Stimulated activated CD4-positive, alpha-beta T cell treated with anti-CD3 and anti-CD28 coated beads, Interleukin-2, amount 100 ng/mL, for 24 hours (primary cell): ENCODE measurements at regions not wholly inside any gene's neighbourhood (a gene's known extent, or its start where the extent isn't known, plus 50 kb on each side); places are given as distances from the start of the nearest gene placed in this dataset.

Experiments used
- DNase-seq, 2 donors: peaks; one replicate each; pipeline ENCODE4 v3.0.0-alpha.2; 2020

DNA sequence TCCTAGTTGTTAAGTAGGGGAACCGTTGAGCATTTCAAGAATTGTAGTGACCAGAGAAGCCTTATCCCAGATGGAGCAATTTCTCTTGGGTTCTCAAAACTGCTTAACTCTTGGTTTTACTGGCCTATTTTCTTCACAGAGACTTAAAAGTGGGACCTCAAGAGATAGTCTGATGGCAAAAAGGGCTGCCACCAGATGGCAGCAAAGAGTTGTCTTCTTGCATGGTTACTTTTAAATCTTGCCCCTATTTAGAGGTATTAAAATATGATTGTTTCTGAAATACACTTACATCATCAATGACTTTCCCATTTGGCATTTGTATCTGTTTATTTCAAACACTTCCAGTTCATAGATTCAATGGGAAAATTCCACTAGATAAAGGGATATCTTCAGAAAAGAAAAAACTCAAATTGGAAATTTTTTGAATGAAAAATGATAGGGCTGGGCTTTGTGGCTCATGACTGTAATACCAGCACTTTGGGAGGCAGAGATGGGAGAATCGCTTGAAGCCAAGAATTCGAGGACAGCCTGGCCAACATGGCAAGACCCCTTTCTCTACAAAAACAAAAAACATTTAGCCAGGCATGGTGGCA is 69.9 kb upstream of the CNTN1 start:
- peak; percentile 32 to 55 for DNase-seq

DNA sequence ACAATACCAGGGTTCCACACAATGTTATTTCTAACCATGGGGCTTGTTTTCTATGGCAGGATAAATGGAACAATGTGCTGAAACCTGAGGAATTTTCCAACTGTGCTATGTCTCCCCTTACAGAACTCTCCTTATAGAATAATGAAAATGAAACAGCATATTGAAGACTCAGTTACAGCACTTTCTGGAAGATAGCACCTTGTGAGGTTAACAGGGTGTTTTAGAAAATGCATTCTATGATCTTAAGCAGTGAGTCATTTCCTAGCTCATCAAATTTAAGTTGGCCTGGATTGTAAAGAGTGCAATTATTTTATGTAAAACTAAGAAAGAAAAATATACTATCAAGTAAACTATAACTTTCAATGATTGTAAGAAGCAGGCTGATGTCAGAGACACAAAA is 60.1 kb upstream of the CNTN1 start:
- no peak for DNase-seq

DNA sequence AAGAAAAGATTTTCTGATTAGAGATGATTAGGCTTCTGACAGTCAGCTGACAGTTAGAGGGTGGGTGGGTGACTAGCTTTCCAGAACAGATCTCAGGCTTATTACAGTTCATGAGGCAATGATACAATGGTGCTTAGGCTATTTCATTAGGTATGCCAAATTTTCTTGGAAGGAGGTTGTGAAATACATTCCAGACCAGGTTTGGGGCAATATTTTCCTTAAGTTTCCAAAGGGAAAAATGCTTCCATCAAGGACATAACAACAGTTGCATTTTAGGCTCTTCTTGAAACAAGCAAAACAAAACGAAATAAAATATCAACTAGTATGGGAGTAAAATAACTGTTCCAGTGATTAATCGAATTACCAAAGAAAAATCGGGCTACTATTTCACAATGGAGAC is 59.3 kb upstream of the CNTN1 start:
- no peak for DNase-seq

DNA sequence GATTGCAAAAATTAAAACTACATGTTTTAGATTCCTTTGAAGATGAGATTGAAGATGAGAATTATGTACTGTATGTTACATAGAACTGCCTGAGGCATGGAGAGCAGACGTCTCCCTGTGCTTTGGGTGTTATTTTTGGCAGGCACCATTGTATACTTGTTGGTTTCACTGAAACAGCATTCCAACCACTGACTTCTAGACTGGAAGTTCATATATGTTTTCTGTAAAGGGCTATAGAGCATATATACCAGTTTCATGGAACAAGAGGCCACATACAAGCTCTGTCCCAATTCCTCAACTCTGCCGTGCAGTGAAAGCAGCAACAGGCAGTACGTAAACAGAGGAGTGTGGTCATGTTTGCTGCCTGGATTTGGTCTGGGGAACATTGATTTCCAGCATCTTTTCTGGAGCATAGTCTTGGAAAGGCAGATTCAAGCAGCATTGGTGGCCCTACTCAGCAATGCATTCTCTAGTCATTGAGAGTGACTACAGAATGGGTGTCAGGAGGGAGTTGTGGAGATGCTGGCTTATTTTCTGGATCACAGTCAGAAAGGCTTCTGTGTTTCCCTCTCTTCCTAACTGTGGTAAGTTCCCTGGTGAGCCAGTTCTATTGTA is 57.6 kb upstream of the CNTN1 start:
- no peak for DNase-seq

GRCh38 chr12:40635141-40635731 is 57.0 kb upstream of the CNTN1 start:
- DNase-seq, result no peak
